ENCODE measurements at regions not wholly inside any gene's neighbourhood (a gene's known extent, or its start where the extent isn't known, plus 50 kb on each side); places are given as distances from the start of the nearest gene placed in this dataset.

DNA sequence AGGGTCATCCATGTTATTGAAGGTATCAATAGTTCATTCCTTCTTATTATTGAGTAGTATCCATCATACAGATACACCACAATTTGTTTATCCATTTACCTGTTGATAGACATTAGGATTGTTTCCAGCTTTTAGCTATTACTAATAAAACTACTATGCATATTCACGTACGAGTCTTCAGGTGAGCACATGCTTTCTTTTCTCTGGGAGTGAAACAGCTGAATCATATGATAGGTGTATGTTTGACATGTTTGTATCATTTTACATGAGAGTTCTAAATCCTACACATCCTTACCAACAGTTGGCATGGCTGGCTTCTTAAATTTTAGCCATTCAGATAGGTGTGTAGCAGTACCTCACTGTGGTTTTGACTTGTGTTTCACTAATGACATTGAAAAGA, 556.6 kb upstream of the DIPK2B start:
- Histone ChIP-seq H3K9me3 (ENCODE audit: control insufficient read depth, insufficient read depth, low read depth, low read length) (no peaks in the 10 kb centered on the region), H3K4me1 (ENCODE audit: control insufficient read depth, insufficient read depth, low read length) (peaks cover 3% of the 10 kb centered on the region; the same call in 1 of the 2 replicates), H3K9ac (ENCODE audit: low read length) (no peak overlapping the region), H3K4me3 (ENCODE audit: low read depth, low read length) (no peak overlapping the region), H3K27me3 (ENCODE audit: control insufficient read depth, insufficient read depth, low read length) (no peaks in the 10 kb centered on the region), H3K27ac (ENCODE audit: low read depth, low read length) (no peak overlapping the region), H3K36me3 (ENCODE audit: control insufficient read depth, insufficient read depth, low read length) (peaks cover 66% of the 10 kb centered on the region)

DNA sequence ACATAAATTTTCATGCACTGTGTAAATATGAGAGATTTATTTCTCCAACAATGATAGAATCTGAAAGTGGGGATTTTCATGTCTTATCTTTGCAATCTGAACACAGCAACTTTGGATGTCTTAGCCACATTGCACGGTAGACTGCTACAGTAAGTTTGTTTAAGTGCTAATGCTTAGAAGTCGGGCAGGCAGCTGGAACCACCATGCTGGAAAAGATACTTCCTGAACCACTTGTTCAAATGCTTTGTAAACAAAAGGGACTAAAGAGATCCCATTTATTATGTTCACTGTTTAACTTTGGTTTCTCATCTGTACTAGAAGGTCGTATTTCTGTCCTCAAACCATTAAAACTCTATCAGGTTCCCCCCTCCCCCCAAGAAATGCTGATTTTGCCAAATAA, 555.9 kb upstream of the DIPK2B start:
- Histone ChIP-seq H3K4me1 (ENCODE audit: control insufficient read depth, insufficient read depth, low read length) (peaks cover 3% of the 10 kb centered on the region; the same call in 1 of the 2 replicates), H3K4me3 (ENCODE audit: low read depth, low read length) (no peak overlapping the region), H3K9me3 (ENCODE audit: control insufficient read depth, insufficient read depth, low read depth, low read length) (no peaks in the 10 kb centered on the region), H3K36me3 (ENCODE audit: control insufficient read depth, insufficient read depth, low read length) (peaks cover 65% of the 10 kb centered on the region), H3K27me3 (ENCODE audit: control insufficient read depth, insufficient read depth, low read length) (no peaks in the 10 kb centered on the region), H3K27ac (ENCODE audit: low read depth, low read length) (no peak overlapping the region), H3K9ac (ENCODE audit: low read length) (no peak overlapping the region)

DNA sequence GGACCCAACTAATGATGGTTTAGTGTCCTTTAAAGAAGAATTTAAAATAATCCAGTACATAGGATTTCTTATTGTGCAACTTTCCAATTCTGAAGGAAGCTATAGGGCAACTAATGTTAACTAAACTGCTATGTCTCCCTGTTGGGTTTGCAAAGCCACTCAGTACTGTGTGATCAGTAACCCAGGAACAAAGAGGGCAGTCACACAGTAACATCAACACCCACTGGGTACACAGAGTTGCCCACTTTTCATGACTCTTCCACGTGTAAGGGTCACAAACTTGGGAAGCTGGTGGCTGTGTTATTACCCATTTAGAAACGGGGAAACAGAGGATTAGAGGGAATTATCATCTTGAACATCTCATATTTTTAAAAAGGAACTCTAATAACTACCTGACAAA, 555.0 kb upstream of the DIPK2B start:
- Histone ChIP-seq H3K27ac (ENCODE audit: low read depth, low read length) (no peak overlapping the region), H3K4me3 (ENCODE audit: low read depth, low read length) (no peak overlapping the region), H3K9ac (ENCODE audit: low read length) (no peak overlapping the region), H3K9me3 (ENCODE audit: control insufficient read depth, insufficient read depth, low read depth, low read length) (no peaks in the 10 kb centered on the region), H3K4me1 (ENCODE audit: control insufficient read depth, insufficient read depth, low read length) (no peaks in the 10 kb centered on the region; the same call in 1 of the 2 replicates), H3K27me3 (ENCODE audit: control insufficient read depth, insufficient read depth, low read length) (no peaks in the 10 kb centered on the region), H3K36me3 (ENCODE audit: control insufficient read depth, insufficient read depth, low read length) (peaks cover 67% of the 10 kb centered on the region)

DNA sequence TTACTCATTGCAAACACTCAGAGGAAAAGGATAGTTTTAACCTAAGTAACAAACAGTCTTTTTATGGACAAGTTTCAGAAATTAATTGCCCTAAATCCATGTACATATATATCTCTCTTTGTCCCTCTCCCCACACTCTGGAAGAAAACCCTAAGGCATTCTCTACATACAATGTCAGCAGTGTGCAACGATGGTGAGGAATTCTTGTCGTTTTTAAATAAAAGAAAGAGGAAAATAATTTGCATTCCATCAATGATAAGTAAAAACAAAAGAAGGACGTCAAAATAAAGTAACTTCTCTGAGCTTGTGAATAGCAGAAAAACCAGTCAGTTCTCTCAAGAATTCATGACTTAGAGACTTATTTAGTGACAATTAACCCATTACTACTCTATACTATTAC, 550.5 kb upstream of the DIPK2B start:
- H3K27me3 ChIP-seq (ENCODE audit: control insufficient read depth, insufficient read depth, low read length) = no peaks in the 10 kb centered on the region
- H3K4me3 ChIP-seq (ENCODE audit: low read depth, low read length) = no peak overlapping the region
- no peak overlapping the region for H3K9ac ChIP-seq (ENCODE audit: low read length)
- H3K27ac ChIP-seq (ENCODE audit: low read depth, low read length) = no peak overlapping the region
- peaks cover 58% of the 10 kb centered on the region for H3K36me3 ChIP-seq (ENCODE audit: control insufficient read depth, insufficient read depth, low read length)
- no peaks in the 10 kb centered on the region; the same call in 1 of the 2 replicates for H3K4me1 ChIP-seq (ENCODE audit: control insufficient read depth, insufficient read depth, low read length)
- no peaks in the 10 kb centered on the region for H3K9me3 ChIP-seq (ENCODE audit: control insufficient read depth, insufficient read depth, low read depth, low read length)

DNA sequence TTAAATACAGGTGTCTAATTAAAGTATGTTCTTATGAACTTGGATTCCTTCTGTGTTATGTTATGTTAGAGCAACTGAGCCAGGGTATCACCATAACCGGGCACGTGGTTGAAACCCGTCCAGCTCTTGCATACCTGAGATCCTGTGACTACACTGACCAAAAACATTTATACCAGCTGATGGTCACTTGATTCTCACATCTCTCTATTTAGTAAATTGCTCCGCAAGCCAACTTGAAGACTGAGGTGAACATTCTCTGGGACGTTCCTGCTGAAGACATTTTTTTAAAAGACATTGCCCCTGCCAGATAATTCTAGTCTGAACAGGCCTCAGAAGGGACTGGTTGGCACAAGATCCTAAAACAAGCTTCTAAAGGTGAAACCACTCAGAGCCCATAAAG, 550.0 kb upstream of the DIPK2B start:
- no peaks in the 10 kb centered on the region for H3K9me3 ChIP-seq (ENCODE audit: control insufficient read depth, insufficient read depth, low read depth, low read length)
- H3K36me3 ChIP-seq (ENCODE audit: control insufficient read depth, insufficient read depth, low read length) = peaks cover 60% of the 10 kb centered on the region
- no peak overlapping the region for H3K9ac ChIP-seq (ENCODE audit: low read length)
- H3K4me3 ChIP-seq (ENCODE audit: low read depth, low read length) = no peak overlapping the region
- no peaks in the 10 kb centered on the region; the same call in 1 of the 2 replicates for H3K4me1 ChIP-seq (ENCODE audit: control insufficient read depth, insufficient read depth, low read length)
- H3K27ac ChIP-seq (ENCODE audit: low read depth, low read length) = no peak overlapping the region
- no peaks in the 10 kb centered on the region for H3K27me3 ChIP-seq (ENCODE audit: control insufficient read depth, insufficient read depth, low read length)

DNA sequence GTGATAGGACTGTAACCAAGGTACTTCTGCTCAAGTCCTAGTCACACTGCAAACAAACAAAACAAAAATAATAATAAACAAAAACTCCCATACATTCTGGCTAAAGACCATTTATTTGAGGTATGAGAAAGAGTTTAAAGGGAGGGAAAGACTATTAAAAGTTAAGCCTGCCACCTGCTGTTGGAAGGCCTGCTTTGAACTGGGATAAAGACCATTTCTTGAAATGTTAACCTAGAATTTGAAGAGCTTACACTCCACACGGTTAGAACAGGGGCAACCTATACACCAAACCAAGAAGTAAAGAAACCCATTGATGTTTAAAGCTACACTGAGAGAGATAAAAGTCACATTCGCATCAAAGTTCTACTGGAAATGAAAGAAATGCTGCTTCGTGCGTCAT, 548.7 kb upstream of the DIPK2B start:
- Histone ChIP-seq H3K9ac (ENCODE audit: low read length) (no peak overlapping the region), H3K27me3 (ENCODE audit: control insufficient read depth, insufficient read depth, low read length) (no peaks in the 10 kb centered on the region), H3K4me3 (ENCODE audit: low read depth, low read length) (no peak overlapping the region), H3K9me3 (ENCODE audit: control insufficient read depth, insufficient read depth, low read depth, low read length) (no peaks in the 10 kb centered on the region), H3K27ac (ENCODE audit: low read depth, low read length) (no peak overlapping the region), H3K4me1 (ENCODE audit: control insufficient read depth, insufficient read depth, low read length) (no peaks in the 10 kb centered on the region; the same call in 1 of the 2 replicates), H3K36me3 (ENCODE audit: control insufficient read depth, insufficient read depth, low read length) (peaks cover 70% of the 10 kb centered on the region)

DNA sequence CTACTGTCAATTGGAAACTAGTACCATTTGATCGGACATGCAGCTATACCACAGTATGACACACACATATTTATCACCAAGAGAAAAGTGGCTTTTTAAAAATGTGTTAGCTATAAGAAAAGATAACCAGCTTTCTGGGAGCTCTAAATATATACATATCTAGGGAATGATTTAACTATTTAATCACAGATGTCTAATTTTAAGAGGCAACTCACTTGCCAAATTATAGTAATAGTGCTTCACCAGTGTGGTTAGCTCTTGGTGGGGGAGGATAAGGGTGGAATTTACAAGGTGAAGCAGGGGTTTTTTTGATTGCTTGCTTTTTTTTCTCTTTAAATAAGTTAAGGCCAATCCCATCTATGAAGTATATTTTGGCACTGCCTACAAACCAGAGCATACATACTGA, 547.7 kb upstream of the DIPK2B start:
- Histone ChIP-seq H3K27me3 (ENCODE audit: control insufficient read depth, insufficient read depth, low read length) (no peaks in the 10 kb centered on the region), H3K9me3 (ENCODE audit: control insufficient read depth, insufficient read depth, low read depth, low read length) (no peaks in the 10 kb centered on the region), H3K4me1 (ENCODE audit: control insufficient read depth, insufficient read depth, low read length) (no peaks in the 10 kb centered on the region), H3K4me3 (ENCODE audit: low read depth, low read length) (no peak overlapping the region), H3K9ac (ENCODE audit: low read length) (no peak overlapping the region), H3K36me3 (ENCODE audit: control insufficient read depth, insufficient read depth, low read length) (peaks cover 64% of the 10 kb centered on the region), H3K27ac (ENCODE audit: low read depth, low read length) (no peak overlapping the region)

DNA sequence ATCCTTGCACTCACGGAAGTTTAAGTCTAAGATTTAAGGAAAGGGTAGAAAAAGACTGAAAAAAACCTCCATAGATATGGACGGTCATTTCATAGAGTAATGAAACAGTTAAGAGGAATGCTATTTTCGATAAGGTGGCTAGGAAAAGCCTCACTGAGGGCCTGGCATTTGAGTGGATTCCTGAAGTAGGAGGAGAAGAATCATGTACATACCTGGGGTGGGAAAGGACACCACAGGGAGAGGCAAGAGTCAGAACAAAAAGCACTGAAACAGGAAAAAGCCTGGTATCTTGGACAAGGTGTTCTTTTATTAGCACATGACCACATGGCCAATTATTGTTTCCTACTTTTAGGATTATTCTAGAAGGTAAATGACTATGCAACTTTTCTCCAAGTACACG, 547.2 kb upstream of the DIPK2B start:
- peaks cover 59% of the 10 kb centered on the region for H3K36me3 ChIP-seq (ENCODE audit: control insufficient read depth, insufficient read depth, low read length)
- H3K4me1 ChIP-seq (ENCODE audit: control insufficient read depth, insufficient read depth, low read length) = no peaks in the 10 kb centered on the region

DNA sequence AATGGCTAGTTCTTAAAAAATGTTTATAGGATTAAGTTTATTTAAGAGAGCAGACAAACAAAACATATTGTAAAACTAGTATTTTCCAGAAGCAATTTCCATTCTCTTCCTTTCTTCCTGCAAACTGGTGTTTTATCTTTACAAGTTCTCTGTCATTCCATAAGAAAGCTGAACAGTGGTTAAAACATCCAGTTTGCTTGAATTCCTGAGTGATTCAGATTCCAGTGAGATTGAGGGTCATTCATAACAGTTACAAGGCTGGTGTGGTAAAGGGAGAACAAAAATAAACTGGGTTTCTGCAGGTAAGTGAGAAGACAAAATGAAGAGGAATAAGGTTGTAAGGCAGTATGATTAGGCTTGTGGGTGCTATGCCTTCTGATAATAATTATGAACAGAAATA, 544.8 kb upstream of the DIPK2B start:
- no peaks in the 10 kb centered on the region for H3K9me3 ChIP-seq (ENCODE audit: control insufficient read depth, insufficient read depth, low read depth, low read length)
- no peak overlapping the region for H3K9ac ChIP-seq (ENCODE audit: low read length)
- H3K27ac ChIP-seq (ENCODE audit: low read depth, low read length) = no peak overlapping the region
- no peaks in the 10 kb centered on the region for H3K27me3 ChIP-seq (ENCODE audit: control insufficient read depth, insufficient read depth, low read length)
- peaks cover 39% of the 10 kb centered on the region for H3K36me3 ChIP-seq (ENCODE audit: control insufficient read depth, insufficient read depth, low read length)
- no peaks in the 10 kb centered on the region for H3K4me1 ChIP-seq (ENCODE audit: control insufficient read depth, insufficient read depth, low read length)
- no peak overlapping the region for H3K4me3 ChIP-seq (ENCODE audit: low read depth, low read length)

More for the DNA sequence above, 547.2 kb upstream of the DIPK2B start:
- Histone ChIP-seq H3K4me3 (ENCODE audit: low read depth, low read length) (no peak overlapping the region), H3K27ac (ENCODE audit: low read depth, low read length) (no peak overlapping the region), H3K9me3 (ENCODE audit: control insufficient read depth, insufficient read depth, low read depth, low read length) (no peaks in the 10 kb centered on the region), H3K9ac (ENCODE audit: low read length) (no peak overlapping the region), H3K27me3 (ENCODE audit: control insufficient read depth, insufficient read depth, low read length) (no peaks in the 10 kb centered on the region)

DNA sequence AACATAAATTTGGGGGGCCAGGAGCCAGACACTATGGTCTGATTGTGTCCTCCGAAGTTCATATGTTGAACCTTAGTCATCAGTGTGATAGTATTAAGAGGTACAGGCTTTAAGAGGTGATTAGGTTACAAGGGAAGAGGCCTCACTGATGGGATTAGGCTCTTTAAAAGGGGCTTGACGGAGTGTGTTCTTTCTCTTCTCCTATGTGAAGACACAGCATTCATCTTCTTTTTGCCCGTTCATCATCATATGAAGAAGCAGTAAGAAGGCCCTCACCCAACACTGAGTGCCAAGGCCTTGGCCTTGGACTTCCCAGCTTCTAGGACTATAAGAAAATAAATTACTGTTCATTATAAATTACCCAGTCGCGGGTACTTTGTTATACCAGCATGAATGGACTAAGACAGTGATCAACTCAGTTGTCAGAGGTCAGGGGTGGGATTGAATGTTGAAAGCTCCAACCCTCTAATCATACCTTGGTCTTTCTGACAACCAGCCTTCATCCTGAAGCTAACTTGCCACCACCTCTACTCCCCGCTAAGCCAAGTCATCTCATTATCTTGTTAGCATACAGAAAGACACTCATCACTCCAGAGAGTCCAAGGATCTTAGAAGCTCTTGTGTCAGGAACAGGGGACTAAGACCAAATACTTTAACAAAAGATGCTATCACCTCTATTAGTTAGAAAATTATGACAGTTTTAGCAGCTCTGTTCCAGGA, 543.4 kb upstream of the DIPK2B start:
- H3K4me1 ChIP-seq (ENCODE audit: control insufficient read depth, insufficient read depth, low read length) = no peaks in the 10 kb centered on the region
- H3K27me3 ChIP-seq (ENCODE audit: control insufficient read depth, insufficient read depth, low read length) = no peaks in the 10 kb centered on the region
- no peak overlapping the region for H3K4me3 ChIP-seq (ENCODE audit: low read depth, low read length)
- no peak overlapping the region for H3K9ac ChIP-seq (ENCODE audit: low read length)
- peaks cover 37% of the 10 kb centered on the region for H3K36me3 ChIP-seq (ENCODE audit: control insufficient read depth, insufficient read depth, low read length)
- H3K27ac ChIP-seq (ENCODE audit: low read depth, low read length) = no peak overlapping the region
- H3K9me3 ChIP-seq (ENCODE audit: control insufficient read depth, insufficient read depth, low read depth, low read length) = no peaks in the 10 kb centered on the region

DNA sequence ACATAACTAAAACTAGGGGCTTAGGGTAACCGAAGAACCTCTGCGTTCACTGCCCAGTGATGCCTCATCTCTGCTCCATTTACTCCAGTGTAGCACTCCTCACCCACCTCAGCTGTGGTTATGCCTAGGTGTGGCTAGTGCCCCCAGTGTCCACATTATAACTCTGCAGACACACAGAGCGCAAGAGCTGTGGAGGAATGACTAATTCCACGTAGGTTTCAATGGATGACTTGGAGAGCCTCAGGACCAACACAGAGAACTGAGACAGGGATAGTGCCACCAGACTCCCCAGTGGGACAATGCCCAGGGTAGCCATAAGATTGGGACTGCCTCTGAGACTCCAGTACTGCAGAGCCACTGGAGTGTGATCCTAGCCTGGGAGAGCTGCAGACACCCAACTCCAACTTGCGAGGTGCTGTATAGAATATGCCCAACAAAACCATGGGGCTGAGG, 542.4 kb upstream of the DIPK2B start:
- Histone ChIP-seq H3K4me3 (ENCODE audit: low read depth, low read length) (no peak overlapping the region), H3K9me3 (ENCODE audit: control insufficient read depth, insufficient read depth, low read depth, low read length) (no peaks in the 10 kb centered on the region), H3K4me1 (ENCODE audit: control insufficient read depth, insufficient read depth, low read length) (no peaks in the 10 kb centered on the region), H3K9ac (ENCODE audit: low read length) (no peak overlapping the region), H3K27me3 (ENCODE audit: control insufficient read depth, insufficient read depth, low read length) (no peaks in the 10 kb centered on the region), H3K36me3 (ENCODE audit: control insufficient read depth, insufficient read depth, low read length) (peaks cover 37% of the 10 kb centered on the region), H3K27ac (ENCODE audit: low read depth, low read length) (no peak overlapping the region)

Data from HUES6 (cell line).